ENCODE measurements at regions not wholly inside any gene's neighbourhood (a gene's known extent, or its start where the extent isn't known, plus 50 kb on each side); places are given as distances from the start of the nearest gene placed in this dataset.

DNA sequence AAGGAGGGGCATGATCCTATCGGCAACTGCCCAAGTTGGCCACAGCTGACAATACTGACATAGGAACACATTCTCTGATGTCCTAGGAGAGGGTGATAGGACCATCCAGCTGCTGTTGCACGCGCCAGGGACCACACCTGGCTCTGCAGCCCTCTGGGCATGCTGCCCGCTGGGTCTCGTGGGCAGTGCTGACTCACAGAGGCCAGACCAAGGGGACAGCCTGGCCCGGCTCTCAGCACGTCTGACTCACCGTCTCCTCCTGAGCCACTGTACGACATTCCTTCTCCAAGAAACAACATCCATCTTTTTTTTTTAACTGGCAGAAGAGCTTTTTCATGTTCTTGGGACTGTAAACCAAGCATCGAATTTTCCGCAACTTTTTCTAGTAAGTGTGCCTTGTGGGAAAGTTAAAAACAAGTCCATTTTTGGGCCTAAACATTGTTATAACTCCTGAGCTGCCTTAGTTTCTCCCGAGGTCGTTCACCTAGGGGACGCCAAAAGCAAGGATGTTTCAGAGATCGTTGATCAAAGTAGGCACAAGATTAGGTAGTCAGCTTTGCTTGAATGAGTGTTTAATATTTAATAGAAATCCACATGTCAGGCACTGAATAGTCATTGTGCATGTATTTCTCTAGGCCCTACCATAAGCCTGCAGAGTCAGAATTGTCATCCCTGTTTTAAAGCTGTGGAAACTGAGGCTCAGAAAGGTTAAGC, 100.3 kb downstream of the TTC32 start:
- TF ChIP-seq, protein P1, sequence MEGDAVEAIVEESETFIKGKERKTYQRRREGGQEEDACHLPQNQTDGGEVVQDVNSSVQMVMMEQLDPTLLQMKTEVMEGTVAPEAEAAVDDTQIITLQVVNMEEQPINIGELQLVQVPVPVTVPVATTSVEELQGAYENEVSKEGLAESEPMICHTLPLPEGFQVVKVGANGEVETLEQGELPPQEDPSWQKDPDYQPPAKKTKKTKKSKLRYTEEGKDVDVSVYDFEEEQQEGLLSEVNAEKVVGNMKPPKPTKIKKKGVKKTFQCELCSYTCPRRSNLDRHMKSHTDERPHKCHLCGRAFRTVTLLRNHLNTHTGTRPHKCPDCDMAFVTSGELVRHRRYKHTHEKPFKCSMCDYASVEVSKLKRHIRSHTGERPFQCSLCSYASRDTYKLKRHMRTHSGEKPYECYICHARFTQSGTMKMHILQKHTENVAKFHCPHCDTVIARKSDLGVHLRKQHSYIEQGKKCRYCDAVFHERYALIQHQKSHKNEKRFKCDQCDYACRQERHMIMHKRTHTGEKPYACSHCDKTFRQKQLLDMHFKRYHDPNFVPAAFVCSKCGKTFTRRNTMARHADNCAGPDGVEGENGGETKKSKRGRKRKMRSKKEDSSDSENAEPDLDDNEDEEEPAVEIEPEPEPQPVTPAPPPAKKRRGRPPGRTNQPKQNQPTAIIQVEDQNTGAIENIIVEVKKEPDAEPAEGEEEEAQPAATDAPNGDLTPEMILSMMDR (IDR thresholded peaks at IDR 0.05): no peak
- TF ChIP-seq POLR2A (IDR thresholded peaks at IDR 0.05) (no peak), EP300 (IDR thresholded peaks at IDR 0.05) (no peak)
